ENCODE measurements at regions not wholly inside any gene's neighbourhood (a gene's known extent, or its start where the extent isn't known, plus 50 kb on each side); places are given as distances from the start of the nearest gene placed in this dataset.

GRCh38 chr16:86401126-86401525, 109.2 kb upstream of the FOXF1 start:
- Histone ChIP-seq H3F3A (ENCODE audit: control insufficient read depth, insufficient read depth) (no peaks in the 10 kb centered on the region), H3K79me2 (ENCODE audit: control insufficient read depth, low read length) (no peaks in the 10 kb centered on the region), H3K27me3 (ENCODE audit: control insufficient read depth, low read length) (no peaks in the 10 kb centered on the region), H3K27ac (ENCODE audit: low read depth, low read length) (no peak overlapping the region), H3K4me2 (ENCODE audit: low read length) (no peak overlapping the region), H3K9me2 (replicated peaks; ENCODE audit: control insufficient read depth, low read length) (no peaks in the 10 kb centered on the region), H3K36me3 (ENCODE audit: control insufficient read depth, low read length) (no peaks in the 10 kb centered on the region), H3K4me3 (ENCODE audit: low read length) (no peak overlapping the region), H4K20me1 (ENCODE audit: control insufficient read depth, insufficient read depth, low read depth, low read length) (no peaks in the 10 kb centered on the region), H3K9me3 (ENCODE audit: control insufficient read depth, insufficient read depth, low read length) (no peaks in the 10 kb centered on the region), H3K4me1 (ENCODE audit: control insufficient read depth, low read length) (no peaks in the 10 kb centered on the region)
- no peak for TF ChIP-seq EZH2phosphoT487 (IDR thresholded peaks at IDR 0.05; ENCODE audit: borderline replicate concordance, low read length)
- TF ChIP-seq, protein P1, sequence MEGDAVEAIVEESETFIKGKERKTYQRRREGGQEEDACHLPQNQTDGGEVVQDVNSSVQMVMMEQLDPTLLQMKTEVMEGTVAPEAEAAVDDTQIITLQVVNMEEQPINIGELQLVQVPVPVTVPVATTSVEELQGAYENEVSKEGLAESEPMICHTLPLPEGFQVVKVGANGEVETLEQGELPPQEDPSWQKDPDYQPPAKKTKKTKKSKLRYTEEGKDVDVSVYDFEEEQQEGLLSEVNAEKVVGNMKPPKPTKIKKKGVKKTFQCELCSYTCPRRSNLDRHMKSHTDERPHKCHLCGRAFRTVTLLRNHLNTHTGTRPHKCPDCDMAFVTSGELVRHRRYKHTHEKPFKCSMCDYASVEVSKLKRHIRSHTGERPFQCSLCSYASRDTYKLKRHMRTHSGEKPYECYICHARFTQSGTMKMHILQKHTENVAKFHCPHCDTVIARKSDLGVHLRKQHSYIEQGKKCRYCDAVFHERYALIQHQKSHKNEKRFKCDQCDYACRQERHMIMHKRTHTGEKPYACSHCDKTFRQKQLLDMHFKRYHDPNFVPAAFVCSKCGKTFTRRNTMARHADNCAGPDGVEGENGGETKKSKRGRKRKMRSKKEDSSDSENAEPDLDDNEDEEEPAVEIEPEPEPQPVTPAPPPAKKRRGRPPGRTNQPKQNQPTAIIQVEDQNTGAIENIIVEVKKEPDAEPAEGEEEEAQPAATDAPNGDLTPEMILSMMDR (IDR thresholded peaks at IDR 0.05; ENCODE audit: low read depth, low read length, poor library complexity, severe bottlenecking): no peak

DNA sequence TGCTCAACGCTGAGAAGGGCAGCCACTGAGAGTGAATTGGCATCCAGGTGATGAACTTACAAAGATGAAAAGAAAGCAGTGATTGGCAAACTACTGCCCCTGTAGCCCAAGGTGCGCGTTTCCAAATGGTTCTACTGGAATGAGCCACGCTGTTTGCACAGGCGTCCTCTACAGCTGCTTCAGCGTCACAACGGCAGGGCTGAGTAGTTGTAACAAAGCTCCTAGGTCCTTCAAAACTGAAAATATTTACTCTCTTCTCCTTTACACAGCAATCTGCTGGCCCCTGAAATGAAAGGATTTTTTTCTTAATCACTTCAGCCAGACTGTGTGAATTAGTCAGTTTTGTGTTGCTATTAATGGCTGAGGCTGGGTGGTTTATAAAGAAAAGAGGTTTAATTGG, 107.2 kb upstream of the FOXF1 start:
- H3K27me3 ChIP-seq (ENCODE audit: control insufficient read depth, low read length): no peaks in the 10 kb centered on the region

GRCh38 chr16:86403541-86404163, 106.7 kb upstream of the FOXF1 start:
- Histone ChIP-seq H3K79me2 (ENCODE audit: control insufficient read depth, low read length) (no peaks in the 10 kb centered on the region), H3K9me3 (ENCODE audit: control insufficient read depth, insufficient read depth, low read length) (no peaks in the 10 kb centered on the region), H3K27me3 (ENCODE audit: control insufficient read depth, low read length) (no peaks in the 10 kb centered on the region), H3K36me3 (ENCODE audit: control insufficient read depth, low read length) (no peaks in the 10 kb centered on the region), H3K4me1 (ENCODE audit: control insufficient read depth, low read length) (no peaks in the 10 kb centered on the region), H3F3A (ENCODE audit: control insufficient read depth, insufficient read depth) (no peaks in the 10 kb centered on the region), H3K9me2 (replicated peaks; ENCODE audit: control insufficient read depth, low read length) (no peaks in the 10 kb centered on the region), H3K27ac (ENCODE audit: low read depth, low read length) (no peak overlapping the region), H3K4me2 (ENCODE audit: low read length) (no peak overlapping the region), H4K20me1 (ENCODE audit: control insufficient read depth, insufficient read depth, low read depth, low read length) (no peaks in the 10 kb centered on the region), H3K4me3 (ENCODE audit: low read length) (no peak overlapping the region)
- TF ChIP-seq EZH2phosphoT487 (IDR thresholded peaks at IDR 0.05; ENCODE audit: borderline replicate concordance, low read length): no peak

More for the DNA sequence above, 107.2 kb upstream of the FOXF1 start:
- Histone ChIP-seq H3K9me2 (replicated peaks; ENCODE audit: control insufficient read depth, low read length) (no peaks in the 10 kb centered on the region), H4K20me1 (ENCODE audit: control insufficient read depth, insufficient read depth, low read depth, low read length) (no peaks in the 10 kb centered on the region), H3K79me2 (ENCODE audit: control insufficient read depth, low read length) (no peaks in the 10 kb centered on the region), H3K27ac (ENCODE audit: low read depth, low read length) (no peak overlapping the region), H3F3A (ENCODE audit: control insufficient read depth, insufficient read depth) (no peaks in the 10 kb centered on the region), H3K36me3 (ENCODE audit: control insufficient read depth, low read length) (no peaks in the 10 kb centered on the region), H3K4me3 (ENCODE audit: low read length) (no peak overlapping the region), H3K4me2 (ENCODE audit: low read length) (no peak overlapping the region), H3K9me3 (ENCODE audit: control insufficient read depth, insufficient read depth, low read length) (no peaks in the 10 kb centered on the region), H3K4me1 (ENCODE audit: control insufficient read depth, low read length) (no peaks in the 10 kb centered on the region)
- no peak for TF ChIP-seq EZH2phosphoT487 (IDR thresholded peaks at IDR 0.05; ENCODE audit: borderline replicate concordance, low read length)
- TF ChIP-seq, protein P1 (IDR thresholded peaks at IDR 0.05; ENCODE audit: low read depth, low read length, poor library complexity, severe bottlenecking): no peak

DNA sequence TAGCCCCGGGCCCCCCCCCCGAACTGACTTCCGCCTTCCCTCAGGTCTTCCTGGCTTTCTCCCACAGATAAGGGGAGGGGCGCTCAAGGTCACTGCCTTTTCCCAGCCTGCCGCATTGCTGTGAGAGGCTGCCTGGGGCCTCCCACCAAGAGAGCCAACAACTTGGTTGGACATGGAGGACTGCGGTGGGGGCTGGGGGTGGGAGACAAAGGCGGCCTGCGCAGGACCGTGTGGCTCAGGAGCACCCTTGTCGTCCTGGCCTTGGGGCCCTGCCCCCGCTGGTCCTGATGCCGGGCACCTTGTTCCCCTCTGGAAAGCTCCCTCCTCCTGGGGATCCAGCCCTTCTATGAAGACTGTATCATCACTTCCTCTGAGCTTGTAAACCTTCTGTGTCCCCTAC, 105.6 kb upstream of the FOXF1 start:
- H3K4me3 ChIP-seq (ENCODE audit: low read length): no peak overlapping the region
- no peaks in the 10 kb centered on the region for H3K9me2 ChIP-seq (replicated peaks; ENCODE audit: control insufficient read depth, low read length)
- no peaks in the 10 kb centered on the region for H3K9me3 ChIP-seq (ENCODE audit: control insufficient read depth, insufficient read depth, low read length)
- H3F3A ChIP-seq (ENCODE audit: control insufficient read depth, insufficient read depth): no peaks in the 10 kb centered on the region
- H3K27ac ChIP-seq (ENCODE audit: low read depth, low read length): no peak overlapping the region
- no peaks in the 10 kb centered on the region for H3K36me3 ChIP-seq (ENCODE audit: control insufficient read depth, low read length)
- TF ChIP-seq EZH2phosphoT487 (IDR thresholded peaks at IDR 0.05; ENCODE audit: borderline replicate concordance, low read length): no peak
- TF ChIP-seq, protein P1 (IDR thresholded peaks at IDR 0.05; ENCODE audit: low read depth, low read length, poor library complexity, severe bottlenecking): no peak
- H3K79me2 ChIP-seq (ENCODE audit: control insufficient read depth, low read length): no peaks in the 10 kb centered on the region
- H3K27me3 ChIP-seq (ENCODE audit: control insufficient read depth, low read length): no peaks in the 10 kb centered on the region
- no peaks in the 10 kb centered on the region for H4K20me1 ChIP-seq (ENCODE audit: control insufficient read depth, insufficient read depth, low read depth, low read length)
- H3K4me1 ChIP-seq (ENCODE audit: control insufficient read depth, low read length): no peaks in the 10 kb centered on the region
- no peak overlapping the region for H3K4me2 ChIP-seq (ENCODE audit: low read length)

Data from DOHH2 (cell line).